ENCODE measurements at regions not wholly inside any gene's neighbourhood (a gene's known extent, or its start where the extent isn't known, plus 50 kb on each side); places are given as distances from the start of the nearest gene placed in this dataset.

GRCh38 chr12:69019082-69019481, 86.1 kb upstream of the CPM start:
- DNase-seq (ENCODE audit: extremely low read depth, low read depth) = no peak
- no peak for TF ChIP-seq CTCF (IDR thresholded peaks at IDR 0.05; ENCODE audit: low read depth, low read length)

GRCh38 chr12:69019910-69020309, 86.9 kb upstream of the CPM start:
- no peak for TF ChIP-seq CTCF (IDR thresholded peaks at IDR 0.05; ENCODE audit: low read depth, low read length)

GRCh38 chr12:69022674-69023073, 89.7 kb upstream of the CPM start:
- TF ChIP-seq CTCF (IDR thresholded peaks at IDR 0.05; ENCODE audit: low read depth, low read length) = no peak
- no peak for DNase-seq (ENCODE audit: extremely low read depth, low read depth)

More at GRCh38 chr12:69019910-69020309, 86.9 kb upstream of the CPM start:
- no peak for DNase-seq (ENCODE audit: extremely low read depth, low read depth)

GRCh38 chr12:69023840-69024239, 90.9 kb upstream of the CPM start:
- no peak for DNase-seq (ENCODE audit: extremely low read depth, low read depth)
- no peak for TF ChIP-seq CTCF (IDR thresholded peaks at IDR 0.05; ENCODE audit: low read depth, low read length)

- no peak for TF ChIP-seq CTCF (IDR thresholded peaks at IDR 0.05; ENCODE audit: low read depth, low read length)
- no peak for DNase-seq (ENCODE audit: extremely low read depth, low read depth)
Observed at GRCh38 chr12:69024413-69024812, 91.4 kb upstream of the CPM start.

GRCh38 chr12:69024907-69025306, 91.9 kb upstream of the CPM start:
- TF ChIP-seq CTCF (IDR thresholded peaks at IDR 0.05; ENCODE audit: low read depth, low read length) = no peak
- DNase-seq (ENCODE audit: extremely low read depth, low read depth) = no peak

- no peak for DNase-seq (ENCODE audit: extremely low read depth, low read depth)
Observed at GRCh38 chr12:69026336-69026735, 93.4 kb upstream of the CPM start.

More at GRCh38 chr12:69026336-69026735, 93.4 kb upstream of the CPM start:
- TF ChIP-seq CTCF (IDR thresholded peaks at IDR 0.05; ENCODE audit: low read depth, low read length) = no peak
